ENCODE measurements at regions not wholly inside any gene's neighbourhood (a gene's known extent, or its start where the extent isn't known, plus 50 kb on each side); places are given as distances from the start of the nearest gene placed in this dataset.

DNA sequence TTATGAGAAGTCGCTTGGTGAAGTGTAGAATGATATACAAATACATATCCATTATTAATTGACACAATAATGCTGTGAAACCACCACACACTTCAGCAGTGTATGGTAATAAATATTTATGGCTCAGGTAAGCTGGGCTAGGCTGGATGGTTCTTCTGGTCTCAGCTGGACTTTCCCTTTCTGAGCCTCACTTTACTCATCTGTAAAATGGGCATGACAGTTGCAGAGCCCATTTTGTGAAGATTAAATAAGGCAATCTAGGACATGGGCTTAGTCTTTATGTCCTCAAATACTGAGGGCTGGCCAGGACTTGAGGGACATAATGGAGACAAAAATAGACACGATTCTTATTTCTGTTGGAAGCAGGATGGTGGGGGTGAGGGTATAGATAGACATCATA, 196.1 kb downstream of the MIAT start:
- no peaks in the 10 kb centered on the region for H3K27me3 ChIP-seq (ENCODE audit: control insufficient read depth in 1 of 2, insufficient read depth in 2 of 2, low read length in 2 of 2)
- no peak overlapping the region for H3K27ac ChIP-seq (ENCODE audit: low read length)
- no peak overlapping the region for H3K4me3 ChIP-seq (ENCODE audit: low read length in 2 of 2)
- H3K9ac ChIP-seq (ENCODE audit: low read length in 2 of 2), result no peak overlapping the region
- H3K36me3 ChIP-seq (ENCODE audit: control insufficient read depth in 2 of 2, insufficient read depth in 2 of 2, low read length in 2 of 2), result no peaks in the 10 kb centered on the region
- H3K9me3 ChIP-seq (ENCODE audit: control insufficient read depth in 2 of 2, low read length in 2 of 2), result no peaks in the 10 kb centered on the region
- no peaks in the 10 kb centered on the region for H3K4me1 ChIP-seq (ENCODE audit: control insufficient read depth, insufficient read depth, low read length)

DNA sequence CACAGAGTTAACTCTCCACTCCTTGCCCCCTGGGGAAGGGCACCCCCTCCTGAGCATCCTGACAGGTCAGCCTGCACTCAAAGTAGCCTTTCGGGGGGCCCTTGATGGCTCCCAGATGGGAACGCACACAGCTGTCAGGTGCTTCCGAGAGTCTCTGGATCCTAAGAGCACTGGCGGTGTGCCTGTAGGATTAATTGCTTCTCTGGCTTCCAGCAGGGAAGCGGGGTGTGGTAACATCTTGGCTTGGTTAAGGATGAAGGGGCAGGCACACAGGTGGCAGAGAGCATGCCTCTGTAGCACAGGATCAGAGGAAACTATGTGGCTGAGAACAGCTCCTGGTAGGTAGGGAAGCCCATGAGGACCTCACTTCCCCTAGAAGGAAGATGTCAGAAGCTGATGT, 199.8 kb downstream of the MIAT start:
- Histone ChIP-seq H3K9ac (ENCODE audit: low read length in 2 of 2) (no peak overlapping the region), H3K36me3 (ENCODE audit: control insufficient read depth in 2 of 2, insufficient read depth in 2 of 2, low read length in 2 of 2) (no peaks in the 10 kb centered on the region), H3K9me3 (ENCODE audit: control insufficient read depth in 2 of 2, low read length in 2 of 2) (no peaks in the 10 kb centered on the region), H3K27me3 (ENCODE audit: control insufficient read depth in 1 of 2, insufficient read depth in 2 of 2, low read length in 2 of 2) (no peaks in the 10 kb centered on the region), H3K4me3 (ENCODE audit: low read length in 2 of 2) (no peak overlapping the region), H3K4me1 (ENCODE audit: control insufficient read depth, insufficient read depth, low read length) (no peaks in the 10 kb centered on the region), H3K27ac (ENCODE audit: low read length) (no peak overlapping the region)

DNA sequence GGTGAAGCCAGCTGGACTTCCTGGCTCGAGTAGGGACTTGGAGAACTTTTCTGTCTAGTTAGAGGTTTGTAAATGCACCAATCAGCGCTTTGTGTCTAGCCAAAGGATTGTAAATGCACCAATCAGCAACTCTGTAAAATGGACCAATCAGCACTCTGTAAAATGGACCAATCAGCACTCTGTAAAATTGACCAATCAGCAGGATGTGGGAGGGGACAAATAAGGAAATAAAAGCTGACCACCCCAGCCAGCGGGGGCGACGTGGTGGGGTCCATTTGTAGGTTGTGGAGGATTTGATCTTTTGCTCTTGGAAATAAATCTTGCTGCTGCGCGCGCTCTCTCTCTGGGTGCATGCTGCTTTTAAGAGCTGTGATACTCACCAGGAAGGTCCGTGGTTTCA, 202.9 kb downstream of the MIAT start:
- no peaks in the 10 kb centered on the region for H3K4me1 ChIP-seq (ENCODE audit: control insufficient read depth, insufficient read depth, low read length)
- no peak overlapping the region for H3K27ac ChIP-seq (ENCODE audit: low read length)
- H3K9ac ChIP-seq (ENCODE audit: low read length in 2 of 2), result no peak overlapping the region
- H3K9me3 ChIP-seq (ENCODE audit: control insufficient read depth in 2 of 2, low read length in 2 of 2), result no peaks in the 10 kb centered on the region
- H3K27me3 ChIP-seq (ENCODE audit: control insufficient read depth in 1 of 2, insufficient read depth in 2 of 2, low read length in 2 of 2), result no peaks in the 10 kb centered on the region
- no peak overlapping the region for H3K4me3 ChIP-seq (ENCODE audit: low read length in 2 of 2)
- H3K36me3 ChIP-seq (ENCODE audit: control insufficient read depth in 2 of 2, insufficient read depth in 2 of 2, low read length in 2 of 2), result no peaks in the 10 kb centered on the region

DNA sequence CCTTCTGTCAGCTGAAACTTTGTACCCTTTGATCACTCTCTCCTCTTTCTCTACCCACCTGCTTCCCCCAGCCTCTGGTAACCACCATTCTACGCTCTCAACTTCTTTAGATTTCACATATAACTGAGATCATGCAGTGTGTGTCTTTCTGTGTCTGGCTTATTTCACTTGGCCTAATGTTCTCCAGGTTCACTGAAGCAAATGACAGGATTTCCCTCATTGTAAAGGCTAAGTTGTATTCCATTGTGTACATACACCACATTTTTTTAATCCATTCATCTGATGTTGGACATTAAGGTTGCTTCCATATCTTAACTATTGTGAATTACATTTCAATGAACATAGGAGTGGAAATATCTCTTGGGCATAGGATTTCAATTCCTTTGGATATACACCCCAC, 207.6 kb downstream of the MIAT start:
- Histone ChIP-seq H3K27me3 (ENCODE audit: control insufficient read depth in 1 of 2, insufficient read depth in 2 of 2, low read length in 2 of 2) (no peaks in the 10 kb centered on the region), H3K4me3 (ENCODE audit: low read length in 2 of 2) (no peak overlapping the region), H3K27ac (ENCODE audit: low read length) (no peak overlapping the region)

DNA sequence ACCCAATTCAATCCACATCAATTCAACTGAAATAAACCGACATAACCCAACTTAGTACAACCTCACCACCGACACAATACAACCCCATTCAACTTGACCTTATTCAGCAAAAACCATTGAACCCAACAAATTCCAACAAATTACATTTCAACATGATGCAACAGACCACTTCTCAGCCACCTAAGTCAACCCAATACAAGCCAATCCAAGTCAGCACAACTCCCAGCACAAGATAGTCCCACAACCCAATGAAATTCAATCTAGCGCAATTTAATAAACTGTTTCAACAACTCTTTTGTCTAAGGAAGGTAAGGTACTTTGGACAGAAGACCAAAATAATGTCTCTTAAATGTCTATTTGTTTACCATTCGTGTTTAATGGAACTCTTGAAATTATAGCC, 226.0 kb downstream of the MIAT start:
- Histone ChIP-seq H3K27ac (ENCODE audit: low read length) (no peak overlapping the region), H3K4me3 (ENCODE audit: low read length in 2 of 2) (no peak overlapping the region), H3K36me3 (ENCODE audit: control insufficient read depth in 2 of 2, insufficient read depth in 2 of 2, low read length in 2 of 2) (no peaks in the 10 kb centered on the region), H3K4me1 (ENCODE audit: control insufficient read depth, insufficient read depth, low read length) (no peaks in the 10 kb centered on the region), H3K9ac (ENCODE audit: low read length in 2 of 2) (no peak overlapping the region), H3K9me3 (ENCODE audit: control insufficient read depth in 2 of 2, low read length in 2 of 2) (no peaks in the 10 kb centered on the region), H3K27me3 (ENCODE audit: control insufficient read depth in 1 of 2, insufficient read depth in 2 of 2, low read length in 2 of 2) (no peaks in the 10 kb centered on the region)

More for the DNA sequence above, 207.6 kb downstream of the MIAT start:
- Histone ChIP-seq H3K36me3 (ENCODE audit: control insufficient read depth in 2 of 2, insufficient read depth in 2 of 2, low read length in 2 of 2) (peaks cover 0 to 2% of the 10 kb centered on the region in 2 donors), H3K9ac (ENCODE audit: low read length in 2 of 2) (no peak overlapping the region), H3K9me3 (ENCODE audit: control insufficient read depth in 2 of 2, low read length in 2 of 2) (no peaks in the 10 kb centered on the region), H3K4me1 (ENCODE audit: control insufficient read depth, insufficient read depth, low read length) (no peaks in the 10 kb centered on the region)

DNA sequence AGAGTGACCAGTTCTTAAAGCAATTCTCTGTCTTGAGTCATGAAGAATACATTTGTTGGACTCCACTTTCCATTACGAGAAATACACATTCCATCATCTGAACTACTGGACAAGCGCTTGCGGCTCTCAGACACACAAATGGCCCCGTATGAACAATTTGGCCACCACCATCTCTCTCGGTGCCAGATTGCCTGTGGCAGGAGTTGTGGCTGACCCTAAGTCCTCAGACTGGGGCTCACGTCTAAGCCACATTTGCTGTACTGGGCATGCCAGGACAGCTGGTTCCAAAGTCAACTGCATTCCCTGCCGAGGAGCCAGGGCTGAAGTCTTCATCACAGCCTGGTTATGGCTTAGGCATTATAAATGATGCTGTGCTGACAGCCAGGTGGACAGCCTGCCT, 227.5 kb downstream of the MIAT start:
- no peaks in the 10 kb centered on the region for H3K27me3 ChIP-seq (ENCODE audit: control insufficient read depth in 1 of 2, insufficient read depth in 2 of 2, low read length in 2 of 2)
- no peak overlapping the region for H3K9ac ChIP-seq (ENCODE audit: low read length in 2 of 2)
- H3K4me1 ChIP-seq (ENCODE audit: control insufficient read depth, insufficient read depth, low read length), result no peaks in the 10 kb centered on the region
- no peak overlapping the region for H3K27ac ChIP-seq (ENCODE audit: low read length)
- H3K4me3 ChIP-seq (ENCODE audit: low read length in 2 of 2), result no peak overlapping the region
- no peaks in the 10 kb centered on the region for H3K9me3 ChIP-seq (ENCODE audit: control insufficient read depth in 2 of 2, low read length in 2 of 2)
- no peaks in the 10 kb centered on the region for H3K36me3 ChIP-seq (ENCODE audit: control insufficient read depth in 2 of 2, insufficient read depth in 2 of 2, low read length in 2 of 2)

DNA sequence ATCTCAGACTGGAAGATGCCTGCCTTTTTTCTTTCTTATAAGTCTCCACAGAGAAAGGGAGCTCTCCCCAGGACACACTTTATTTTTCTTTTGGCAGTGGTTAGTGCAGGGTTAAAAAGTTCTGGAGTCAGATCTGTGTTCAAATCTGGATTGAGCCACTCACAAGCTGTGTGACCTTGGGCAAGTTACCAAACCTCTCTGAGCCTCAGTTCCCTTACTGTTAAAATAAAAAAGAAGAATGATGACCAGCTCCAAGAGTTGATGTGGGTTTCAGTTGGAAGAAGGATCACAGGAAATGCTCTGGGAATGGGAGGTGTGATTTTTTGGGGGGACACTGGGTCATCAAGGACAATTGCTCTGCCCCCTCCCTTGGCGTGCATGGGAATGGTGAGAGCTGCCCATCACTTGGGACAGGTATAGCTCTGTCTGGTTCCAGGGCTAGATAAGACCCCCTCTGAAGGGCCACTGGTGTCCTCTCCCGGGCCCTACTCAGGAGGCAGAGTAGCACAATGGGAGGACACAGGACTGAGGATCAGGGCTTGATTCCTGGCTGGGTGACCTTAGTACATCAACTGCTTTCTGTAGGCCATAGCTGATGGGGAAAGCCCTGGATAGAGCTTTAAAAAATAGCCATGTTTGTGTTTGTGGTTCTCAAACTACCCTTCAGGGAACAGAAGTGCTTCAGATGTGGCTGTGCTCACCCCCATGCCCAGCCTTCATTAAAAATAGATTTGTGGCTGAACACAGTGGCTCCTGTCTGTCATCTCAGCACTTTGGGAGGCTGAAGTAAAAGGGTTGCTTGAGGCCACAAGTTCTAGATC, 228.3 kb downstream of the MIAT start:
- Histone ChIP-seq H3K27ac (ENCODE audit: low read length) (no peak overlapping the region), H3K4me3 (ENCODE audit: low read length in 2 of 2) (no peak overlapping the region), H3K9ac (ENCODE audit: low read length in 2 of 2) (no peak overlapping the region), H3K36me3 (ENCODE audit: control insufficient read depth in 2 of 2, insufficient read depth in 2 of 2, low read length in 2 of 2) (no peaks in the 10 kb centered on the region), H3K27me3 (ENCODE audit: control insufficient read depth in 1 of 2, insufficient read depth in 2 of 2, low read length in 2 of 2) (no peaks in the 10 kb centered on the region), H3K4me1 (ENCODE audit: control insufficient read depth, insufficient read depth, low read length) (no peaks in the 10 kb centered on the region), H3K9me3 (ENCODE audit: control insufficient read depth in 2 of 2, low read length in 2 of 2) (no peaks in the 10 kb centered on the region)

DNA sequence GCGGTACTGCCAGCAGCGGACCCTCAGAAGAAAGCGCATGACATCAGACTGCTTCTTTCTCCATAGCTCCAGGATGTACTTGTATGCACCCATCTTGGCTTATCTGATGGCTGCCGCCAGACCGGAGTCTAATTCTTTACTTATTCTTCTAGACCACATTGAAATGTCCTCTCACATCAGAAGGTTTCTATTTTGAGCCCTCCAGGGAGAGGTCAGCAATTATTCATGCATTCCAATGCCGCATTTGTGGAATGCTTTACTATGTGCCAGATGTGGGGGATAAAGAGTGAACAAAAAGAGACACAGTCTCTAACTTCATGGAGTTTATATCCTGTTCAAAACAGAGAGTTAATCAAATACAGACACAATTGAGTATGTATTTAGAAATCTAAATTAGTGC, 230.1 kb downstream of the MIAT start:
- H3K4me1 ChIP-seq (ENCODE audit: control insufficient read depth, insufficient read depth, low read length), result peaks cover 5% of the 10 kb centered on the region
- H3K4me3 ChIP-seq (ENCODE audit: low read length in 2 of 2), result no peak overlapping the region
- H3K27me3 ChIP-seq (ENCODE audit: control insufficient read depth in 1 of 2, insufficient read depth in 2 of 2, low read length in 2 of 2), result peaks cover 0 to under 1% of the 10 kb centered on the region in 2 donors
- no peaks in the 10 kb centered on the region for H3K9me3 ChIP-seq (ENCODE audit: control insufficient read depth in 2 of 2, low read length in 2 of 2)
- no peak overlapping the region for H3K9ac ChIP-seq (ENCODE audit: low read length in 2 of 2)
- H3K27ac ChIP-seq (ENCODE audit: low read length), result no peak overlapping the region
- no peaks in the 10 kb centered on the region for H3K36me3 ChIP-seq (ENCODE audit: control insufficient read depth in 2 of 2, insufficient read depth in 2 of 2, low read length in 2 of 2)

DNA sequence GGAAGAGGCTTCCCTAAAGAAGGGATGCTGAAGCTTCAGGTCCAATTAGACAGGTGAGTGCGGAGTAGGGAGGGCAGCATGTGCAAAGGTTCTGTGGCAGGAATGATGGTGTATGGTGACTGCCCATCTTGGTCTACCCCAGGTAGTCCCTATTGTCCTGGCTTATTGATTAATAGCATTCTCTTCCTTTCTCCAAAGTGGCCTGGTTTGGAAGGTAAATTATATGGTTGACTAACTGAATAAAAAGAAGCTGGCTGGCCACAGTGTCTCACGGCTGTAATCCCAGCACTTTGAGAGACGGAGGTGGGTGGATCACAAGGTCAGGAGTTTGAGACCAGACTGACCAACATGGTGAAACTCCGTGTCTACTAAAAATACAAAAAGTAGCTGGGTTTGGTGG, 230.5 kb downstream of the MIAT start:
- H3K4me3 ChIP-seq (ENCODE audit: low read length in 2 of 2), result no peak overlapping the region
- no peaks in the 10 kb centered on the region for H3K9me3 ChIP-seq (ENCODE audit: control insufficient read depth in 2 of 2, low read length in 2 of 2)
- no peak overlapping the region for H3K9ac ChIP-seq (ENCODE audit: low read length in 2 of 2)
- peaks cover 0 to 2% of the 10 kb centered on the region in 2 donors for H3K27me3 ChIP-seq (ENCODE audit: control insufficient read depth in 1 of 2, insufficient read depth in 2 of 2, low read length in 2 of 2)
- H3K27ac ChIP-seq (ENCODE audit: low read length), result no peak overlapping the region
- no peaks in the 10 kb centered on the region for H3K36me3 ChIP-seq (ENCODE audit: control insufficient read depth in 2 of 2, insufficient read depth in 2 of 2, low read length in 2 of 2)
- peaks cover 8% of the 10 kb centered on the region for H3K4me1 ChIP-seq (ENCODE audit: control insufficient read depth, insufficient read depth, low read length)

DNA sequence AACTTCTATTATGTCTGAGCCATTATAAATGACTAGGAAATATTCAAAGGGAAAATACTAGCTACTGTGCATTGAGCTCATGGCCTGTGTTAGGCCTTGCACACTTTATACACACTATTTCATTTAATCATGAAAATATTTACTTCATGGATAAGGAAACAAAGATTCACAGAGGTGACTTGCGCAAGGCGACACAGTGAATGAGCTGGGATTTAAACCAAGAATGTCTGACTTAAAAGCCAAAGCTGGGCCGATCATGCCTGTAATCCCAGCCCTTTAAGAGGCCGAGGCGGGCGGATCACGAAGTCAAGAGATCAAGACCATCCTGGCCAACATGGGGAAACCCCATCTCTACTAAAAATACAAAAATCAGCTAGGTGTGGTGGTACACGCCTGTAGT, 231.5 kb downstream of the MIAT start:
- Histone ChIP-seq H3K36me3 (ENCODE audit: control insufficient read depth in 2 of 2, insufficient read depth in 2 of 2, low read length in 2 of 2) (no peaks in the 10 kb centered on the region), H3K4me1 (ENCODE audit: control insufficient read depth, insufficient read depth, low read length) (peaks cover 12% of the 10 kb centered on the region), H3K4me3 (ENCODE audit: low read length in 2 of 2) (no peak overlapping the region), H3K27ac (ENCODE audit: low read length) (no peak overlapping the region), H3K27me3 (ENCODE audit: control insufficient read depth in 1 of 2, insufficient read depth in 2 of 2, low read length in 2 of 2) (peaks cover 0 to 2% of the 10 kb centered on the region in 2 donors), H3K9me3 (ENCODE audit: control insufficient read depth in 2 of 2, low read length in 2 of 2) (no peaks in the 10 kb centered on the region), H3K9ac (ENCODE audit: low read length in 2 of 2) (no peak overlapping the region)

DNA sequence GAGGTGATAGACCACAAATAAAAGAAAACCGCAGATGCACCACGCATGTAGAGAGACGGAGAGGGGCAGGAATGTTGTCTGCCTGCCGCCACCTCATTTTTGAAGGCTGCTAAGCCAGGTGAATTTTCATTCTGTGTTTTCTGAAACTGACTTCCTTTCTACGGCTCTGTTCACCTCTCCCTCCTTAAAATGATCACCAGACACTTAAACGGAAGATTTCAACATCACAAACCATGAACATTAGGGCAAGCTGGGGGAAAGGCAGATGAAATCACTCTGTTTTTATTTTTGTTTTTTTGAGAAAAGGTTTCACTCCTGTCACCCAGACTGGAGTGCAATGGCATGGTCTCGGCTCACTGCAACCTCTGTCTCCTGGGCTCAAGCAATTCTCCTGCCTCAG, 232.4 kb downstream of the MIAT start:
- Histone ChIP-seq H3K4me3 (ENCODE audit: low read length in 2 of 2) (no peak overlapping the region), H3K9me3 (ENCODE audit: control insufficient read depth in 2 of 2, low read length in 2 of 2) (no peaks in the 10 kb centered on the region)

More for the DNA sequence above, 232.4 kb downstream of the MIAT start:
- Histone ChIP-seq H3K36me3 (ENCODE audit: control insufficient read depth in 2 of 2, insufficient read depth in 2 of 2, low read length in 2 of 2) (no peaks in the 10 kb centered on the region), H3K4me1 (ENCODE audit: control insufficient read depth, insufficient read depth, low read length) (peaks cover 14% of the 10 kb centered on the region), H3K9ac (ENCODE audit: low read length in 2 of 2) (no peak overlapping the region), H3K27me3 (ENCODE audit: control insufficient read depth in 1 of 2, insufficient read depth in 2 of 2, low read length in 2 of 2) (peaks cover 0 to 2% of the 10 kb centered on the region in 2 donors), H3K27ac (ENCODE audit: low read length) (no peak overlapping the region)

All from stomach smooth muscle (tissue), 2 donors.